Left renal cortex interstitium (tissue), 4 donors: ENCODE measurements at regions not wholly inside any gene's neighbourhood (a gene's known extent, or its start where the extent isn't known, plus 50 kb on each side); places are given as distances from the start of the nearest gene placed in this dataset.
"Not testable (repeated sequence)": the region's sequence is repeated elsewhere in the genome, so short reads cannot be mapped to it uniquely, and the experiment has no call there.

Source experiments
- DNase-seq, 4 donors: peaks; one replicate each; pipeline ENCODE4 v3.0.0-alpha.2; 2013; ENCODE audit warnings: low read depth in 4 of 4, low spot score in 2 of 4, missing footprints in 1 of 4

GRCh38 chr11:98365190-98365589 is 655.6 kb upstream of the CNTN5 start:
- DNase-seq = no peak

- no peak for DNase-seq
Observed at GRCh38 chr11:98365941-98366340, 654.8 kb upstream of the CNTN5 start.

GRCh38 chr11:98390391-98390790 is 630.4 kb upstream of the CNTN5 start:
- no peak for DNase-seq

GRCh38 chr11:98394500-98394899 is 626.2 kb upstream of the CNTN5 start:
- DNase-seq = not testable (repeated sequence)

GRCh38 chr11:98398508-98398907 is 622.2 kb upstream of the CNTN5 start:
- DNase-seq = no peak

GRCh38 chr11:98409069-98409468 is 611.7 kb upstream of the CNTN5 start:
- no peak for DNase-seq

GRCh38 chr11:98411777-98412176 is 609.0 kb upstream of the CNTN5 start:
- no peak for DNase-seq

- no peak for DNase-seq
Observed at GRCh38 chr11:98417256-98417755, 603.4 kb upstream of the CNTN5 start.

GRCh38 chr11:98423933-98424332 is 596.8 kb upstream of the CNTN5 start:
- no peak for DNase-seq

- not testable (repeated sequence) for DNase-seq
Observed at GRCh38 chr11:98424773-98425172, 596.0 kb upstream of the CNTN5 start.

- DNase-seq = no peak
Observed at GRCh38 chr11:98431463-98432359, 589.0 kb upstream of the CNTN5 start.

- DNase-seq = no peak
Observed at GRCh38 chr11:98434296-98434695, 586.5 kb upstream of the CNTN5 start.

GRCh38 chr11:98453378-98453777 is 567.4 kb upstream of the CNTN5 start:
- no peak for DNase-seq

- DNase-seq = no peak
Observed at GRCh38 chr11:98455500-98456307, 565.0 kb upstream of the CNTN5 start.

GRCh38 chr11:98456308-98456680 is 564.5 kb upstream of the CNTN5 start:
- DNase-seq = no peak

- DNase-seq = no peak
Observed at GRCh38 chr11:98495016-98495415, 525.7 kb upstream of the CNTN5 start.

- no peak for DNase-seq
Observed at GRCh38 chr11:98495601-98496000, 525.1 kb upstream of the CNTN5 start.

GRCh38 chr11:98507208-98507607 is 513.5 kb upstream of the CNTN5 start:
- no peak for DNase-seq

GRCh38 chr11:98512938-98513337 is 507.8 kb upstream of the CNTN5 start:
- no peak for DNase-seq

GRCh38 chr11:98531576-98531975 is 489.2 kb upstream of the CNTN5 start:
- no peak for DNase-seq

- DNase-seq = no peak
Observed at GRCh38 chr11:98536023-98536422, 484.7 kb upstream of the CNTN5 start.

GRCh38 chr11:98538358-98538757 is 482.4 kb upstream of the CNTN5 start:
- DNase-seq = not testable (repeated sequence)
